Gastroesophageal sphincter (tissue), 4 donors: ENCODE measurements at regions not wholly inside any gene's neighbourhood (a gene's known extent, or its start where the extent isn't known, plus 50 kb on each side); places are given as distances from the start of the nearest gene placed in this dataset.

Experiments
- ATAC-seq: fragments of 150-250 bp; one replicate; pipeline ENCODE4 v1.9.1; 2016; ENCODE audit warnings: mild to moderate bottlenecking, moderate library complexity
- H3K27ac ChIP-seq, 4 donors: fragments of 200-600 bp; sonication (generic) in 3 of 4; 1 replicate in 3 of 4; 2 replicates in 1 of 4; pipeline ENCODE4 v1.5.1; 2016 to 2019
- H3K27me3 ChIP-seq: fragments of 200-600 bp; sonication (generic); one replicate; pipeline ENCODE4 v1.5.1; 2019
- H3K36me3 ChIP-seq, 2 donors: fragments of 200-600 bp; sonication (generic); one replicate each; pipeline ENCODE4 v1.5.1; 2019; ENCODE audit warnings: control low read depth in 1 of 2
- H3K4me1 ChIP-seq, 3 donors: fragments of 200-600 bp; sonication (generic); 1 replicate in 2 of 3; 2 replicates in 1 of 3; pipeline ENCODE4 v1.5.1; 2016 to 2019; ENCODE audit warnings: control low read depth in 2 of 3
- H3K4me3 ChIP-seq, 2 donors: fragments of 200-600 bp; sonication (generic); one replicate each; pipeline ENCODE4 v1.5.1; 2019; ENCODE audit warnings: mild to moderate bottlenecking in 1 of 2, moderate library complexity in 1 of 2
- H3K9me3 ChIP-seq, 3 donors: fragments of 200-600 bp; sonication (generic); one replicate each; pipeline ENCODE4 v1.5.1; 2017 to 2019; ENCODE audit warnings: control low read depth in 2 of 3
- CTCF ChIP-seq, 4 experiments: fragments of 200-600 bp in 2 of 4; fragments of 450-650 bp in 2 of 4; sonication (generic) in 1 of 4; IDR thresholded peaks; one replicate each; pipeline ENCODE4 v1.5.1; 2017 to 2019; ENCODE audit warnings: antibody characterized with exemption in 4 of 4, mild to moderate bottlenecking in 2 of 4, moderate library complexity in 2 of 4
- EP300 ChIP-seq: sonication (generic); formaldehyde crosslinking; IDR thresholded peaks from one replicate; pipeline ENCODE4 v1.6.1; 2017; ENCODE audit warnings: antibody characterized with exemption, mild to moderate bottlenecking
- POLR2A ChIP-seq, 2 donors: fragments of 450-650 bp; IDR thresholded peaks; one replicate each; pipeline ENCODE4 v1.6.1; 2017; ENCODE audit warnings: antibody characterized with exemption in 2 of 2, mild to moderate bottlenecking in 2 of 2, moderate library complexity in 1 of 2
- POLR2AphosphoS5 ChIP-seq: sonication (generic); formaldehyde crosslinking; IDR thresholded peaks from one replicate; pipeline ENCODE4 v1.6.1; 2017; ENCODE audit warnings: antibody characterized with exemption
- WGBS, 2 donors: methylation state at CpG; one replicate each; pipeline ENCODE4 v1.1.5; 2018; ENCODE audit warnings: low coverage in 1 of 2; 5-methylcytosine and 5-hydroxymethylcytosine counted together

- WGBS, 2 donors: 85% methylated on average over 2 of the region's 2 CpGs; no CpG with 5 or more reads in 1 of the 2 donors
- TF ChIP-seq EP300 (no peak), POLR2A (IDR thresholded peaks at IDR 0.05) (no peak), CTCF (IDR thresholded peaks at IDR 0.05) (no peak), POLR2AphosphoS5 (no peak)
- Histone ChIP-seq H3K4me3 (no peak overlapping the region), H3K4me1 (peaks cover 0 to 17% (median 0%) of the 10 kb centered on the region in 3 donors), H3K36me3 (no peaks in the 10 kb centered on the region), H3K27ac (no peak overlapping the region), H3K27me3 (no peaks in the 10 kb centered on the region), H3K9me3 (no peaks in the 10 kb centered on the region)
- ATAC-seq: no peak
These were observed 126.1 kb upstream of the MAX start for GRCh38 chr14:65228436-65228835.

GRCh38 chr14:65228956-65229747, 126.8 kb upstream of the MAX start:
- no peaks in the 10 kb centered on the region for H3K9me3 ChIP-seq
- H3K27me3 ChIP-seq: no peaks in the 10 kb centered on the region
- no peaks in the 10 kb centered on the region for H3K36me3 ChIP-seq
- H3K27ac ChIP-seq: peak overlapping the region in 3 of 4 donors; percentile 66 to 74 (median 74)
- peak overlapping the region; percentile 23 to 45 for H3K4me3 ChIP-seq
- H3K4me1 ChIP-seq: peaks cover 0 to 17% (median 0%) of the 10 kb centered on the region in 3 donors
- 79 to 80% methylated on average over 5 to 7 of the region's 8 CpGs for WGBS, 2 donors
- no peak for ATAC-seq
- no peak for TF ChIP-seq CTCF (IDR thresholded peaks at IDR 0.05)
- no peak for TF ChIP-seq EP300
- TF ChIP-seq POLR2A (IDR thresholded peaks at IDR 0.05): no peak
- TF ChIP-seq POLR2AphosphoS5: no peak

GRCh38 chr14:65229748-65230728, 127.7 kb upstream of the MAX start:
- WGBS, 2 donors: 14 to 16% methylated on average over 20 to 22 of the region's 28 CpGs
- Histone ChIP-seq H3K27ac (peak overlapping the region; percentile 8 to 74 (median 70)), H3K27me3 (no peaks in the 10 kb centered on the region), H3K36me3 (no peaks in the 10 kb centered on the region), H3K4me1 (peaks cover 0 to 17% (median 0%) of the 10 kb centered on the region in 3 donors), H3K4me3 (peak overlapping the region; percentile 23 to 45), H3K9me3 (no peaks in the 10 kb centered on the region)
- peak; percentile 63 for ATAC-seq
- TF ChIP-seq POLR2A (IDR thresholded peaks at IDR 0.05) (no peak), EP300 (no peak), POLR2AphosphoS5 (no peak), CTCF (IDR thresholded peaks at IDR 0.05) (no peak)

GRCh38 chr14:65231286-65231980, 129.1 kb upstream of the MAX start:
- no peak for TF ChIP-seq POLR2AphosphoS5
- TF ChIP-seq CTCF (IDR thresholded peaks at IDR 0.05): no peak
- TF ChIP-seq POLR2A (IDR thresholded peaks at IDR 0.05): no peak
- no peak for TF ChIP-seq EP300
- Histone ChIP-seq H3K4me3 (no peak overlapping the region), H3K27me3 (no peaks in the 10 kb centered on the region), H3K27ac (no peak overlapping the region), H3K36me3 (no peaks in the 10 kb centered on the region), H3K9me3 (no peaks in the 10 kb centered on the region), H3K4me1 (peaks cover 0 to 17% (median 0%) of the 10 kb centered on the region in 3 donors)
- ATAC-seq: no peak
- 99% methylated on average over 6 of the region's 6 CpGs; no CpG with 5 or more reads in 1 of the 2 donors for WGBS, 2 donors
